DND-41 (cell line): ENCODE measurements at regions not wholly inside any gene's neighbourhood (a gene's known extent, or its start where the extent isn't known, plus 50 kb on each side); places are given as distances from the start of the nearest gene placed in this dataset.

Experiments used
- ATAC-seq: fragments of 200-7000 bp; cut with Tn5 transposase; 3 replicates; pipeline ENCODE4 v1.9.1; 2021; ENCODE audit warnings: low read depth; ENCODE audit not compliant: insufficient read depth
- DNase-seq: peaks from one replicate; pipeline ENCODE4 v3.0.0-alpha.2; 2020
- H2AFZ ChIP-seq: 2 replicates; pipeline ENCODE4 v1.6.0; 2012; ENCODE audit warnings: low read depth, low read length
- H3K27ac ChIP-seq: 2 replicates; pipeline ENCODE4 v1.5.1; 2012; ENCODE audit warnings: low read length, inconsistent platforms
- H3K27me3 ChIP-seq: fragments of 200-600 bp; sonication (generic); 2 replicates; pipeline ENCODE4 v1.6.0; 2012; ENCODE audit warnings: low read length, mild to moderate bottlenecking, inconsistent platforms; ENCODE audit not compliant: insufficient read depth, poor library complexity
- H3K36me3 ChIP-seq: 2 replicates; pipeline ENCODE4 v1.5.1; 2012; ENCODE audit warnings: low read length, inconsistent platforms; ENCODE audit not compliant: insufficient read depth
- H3K4me1 ChIP-seq: 2 replicates; pipeline ENCODE4 v1.5.1; 2012; ENCODE audit warnings: mild to moderate bottlenecking, low read length; ENCODE audit not compliant: insufficient read depth
- H3K4me2 ChIP-seq: 2 replicates; pipeline ENCODE4 v1.6.0; 2012; ENCODE audit warnings: mild to moderate bottlenecking, moderate library complexity, low read length, inconsistent platforms; ENCODE audit not compliant: insufficient read depth
- H3K4me3 ChIP-seq, 2 experiments: fragments of 200-600 bp in 1 of 2; shearing (Covaris generic) in 1 of 2; 2 replicates each; pipeline ENCODE4 v1.5.1; 2012 to 2016; ENCODE audit warnings: inconsistent platforms in 2 of 2, low read length in 2 of 2, mild to moderate bottlenecking in 2 of 2, low read depth in 1 of 2, moderate library complexity in 1 of 2
- H3K79me2 ChIP-seq: 2 replicates; pipeline ENCODE4 v1.6.0; 2012; ENCODE audit warnings: low read length, inconsistent platforms; ENCODE audit not compliant: insufficient read depth
- H3K9ac ChIP-seq: 2 replicates; pipeline ENCODE4 v1.6.0; 2012; ENCODE audit warnings: low read depth, mild to moderate bottlenecking, inconsistent platforms, low read length, moderate library complexity
- H3K9me3 ChIP-seq: 2 replicates; pipeline ENCODE4 v1.5.1; 2012; ENCODE audit warnings: low read length, moderate library complexity, mild to moderate bottlenecking, inconsistent platforms; ENCODE audit not compliant: insufficient read depth, severe bottlenecking
- H4K20me1 ChIP-seq: 2 replicates; pipeline ENCODE4 v1.6.0; 2012; ENCODE audit warnings: low read length; ENCODE audit not compliant: insufficient read depth
- CTCF ChIP-seq: IDR thresholded peaks from 2 replicates; pipeline ENCODE4 v1.5.1; 2012; ENCODE audit warnings: borderline replicate concordance, low read length, moderate library complexity, mild to moderate bottlenecking; ENCODE audit not compliant: poor library complexity, severe bottlenecking; ENCODE audit errors: extremely low read depth
- EZH2 ChIP-seq: IDR thresholded peaks from 3 replicates; pipeline ENCODE4 v1.6.1; 2012; ENCODE audit warnings: borderline replicate concordance, low read depth, mild to moderate bottlenecking, moderate library complexity, low read length, inconsistent platforms; ENCODE audit not compliant: severe bottlenecking

- Histone ChIP-seq H3K4me2 (no peak overlapping the region), H2AFZ (no peak overlapping the region), H3K79me2 (peaks cover 10% of the 10 kb centered on the region), H3K9ac (no peak overlapping the region), H4K20me1 (no peaks in the 10 kb centered on the region; the same call in 1 of the 2 replicates), H3K27me3 (no peaks in the 10 kb centered on the region), H3K4me1 (no peaks in the 10 kb centered on the region), H3K36me3 (no peaks in the 10 kb centered on the region), H3K27ac (no peak overlapping the region), H3K9me3 (no peaks in the 10 kb centered on the region), H3K4me3 (no peak overlapping the region)
- TF ChIP-seq CTCF = no peak
- no peak for ATAC-seq
- DNase-seq = no peak
Measured at GRCh38 chr14:89540830-89541470, 123.9 kb upstream of the FOXN3 start.

- Histone ChIP-seq H3K4me1 (no peaks in the 10 kb centered on the region), H3K27ac (no peak overlapping the region), H3K9me3 (no peaks in the 10 kb centered on the region), H3K36me3 (no peaks in the 10 kb centered on the region), H3K9ac (no peak overlapping the region), H2AFZ (no peak overlapping the region), H3K4me3 (no peak overlapping the region), H3K79me2 (peaks cover 10% of the 10 kb centered on the region), H3K4me2 (no peak overlapping the region), H4K20me1 (no peaks in the 10 kb centered on the region; the same call in 1 of the 2 replicates), H3K27me3 (no peaks in the 10 kb centered on the region)
- peak; percentile 58; the same call in 2 of the 3 replicates for ATAC-seq
- DNase-seq = no peak
- TF ChIP-seq CTCF = no peak
Measured at GRCh38 chr14:89540009-89540829, 123.2 kb upstream of the FOXN3 start.

DNA sequence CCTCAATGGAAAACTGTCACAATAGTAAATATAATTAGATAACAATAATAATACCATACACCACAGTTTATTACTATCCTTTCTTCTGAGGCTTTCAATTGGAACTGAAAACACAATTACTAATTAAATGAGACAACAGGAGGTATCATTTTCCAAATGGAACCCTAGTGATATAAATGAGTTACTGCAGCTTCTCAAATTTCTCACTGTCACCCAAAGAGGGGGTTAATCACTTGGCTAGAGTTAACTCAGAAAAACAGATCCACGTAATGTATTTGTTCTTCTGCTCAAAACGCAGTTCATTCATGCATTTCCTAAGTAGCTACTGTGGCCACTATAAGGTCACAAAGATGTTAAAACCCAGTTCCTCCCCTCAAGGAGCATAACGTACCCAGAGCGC is 120.9 kb upstream of the FOXN3 start:
- Histone ChIP-seq H4K20me1 (no peaks in the 10 kb centered on the region; the same call in 1 of the 2 replicates), H3K4me3 (no peak overlapping the region), H3K36me3 (no peaks in the 10 kb centered on the region; the same call in 1 of the 2 replicates), H3K79me2 (peaks cover 12% of the 10 kb centered on the region), H3K9me3 (no peaks in the 10 kb centered on the region), H3K4me2 (no peak overlapping the region), H3K9ac (no peak overlapping the region), H2AFZ (no peak overlapping the region), H3K4me1 (no peaks in the 10 kb centered on the region), H3K27me3 (no peaks in the 10 kb centered on the region), H3K27ac (no peak overlapping the region)
- no peak for TF ChIP-seq EZH2
- no peak for TF ChIP-seq CTCF
- ATAC-seq = no peak
- no peak for DNase-seq
